ENCODE measurements at regions not wholly inside any gene's neighbourhood (a gene's known extent, or its start where the extent isn't known, plus 50 kb on each side); places are given as distances from the start of the nearest gene placed in this dataset.
"Not testable (repeated sequence)": the region's sequence is repeated elsewhere in the genome, so short reads cannot be mapped to it uniquely, and the experiment has no call there.

GRCh38 chr18:22700920-22701319 is 232.2 kb upstream of the RBBP8 start:
- no peak for DNase-seq (ENCODE audit: low spot score)

- no peak for DNase-seq (ENCODE audit: low spot score)
Measured at GRCh38 chr18:22701326-22701725, 231.8 kb upstream of the RBBP8 start.

GRCh38 chr18:22701795-22702194 is 231.3 kb upstream of the RBBP8 start:
- DNase-seq (ENCODE audit: low spot score): no peak

GRCh38 chr18:22702806-22703205 is 230.3 kb upstream of the RBBP8 start:
- DNase-seq (ENCODE audit: low spot score): no peak

- DNase-seq (ENCODE audit: low spot score): peak; percentile 25
Measured at GRCh38 chr18:22703883-22704585, 229.1 kb upstream of the RBBP8 start.

- DNase-seq (ENCODE audit: low spot score): no peak
Measured at GRCh38 chr18:22704586-22704918, 228.6 kb upstream of the RBBP8 start.

- DNase-seq (ENCODE audit: low spot score): no peak
Measured at GRCh38 chr18:22705328-22705727, 227.8 kb upstream of the RBBP8 start.

- not testable (repeated sequence) for DNase-seq (ENCODE audit: low spot score)
Measured at GRCh38 chr18:22706025-22706424, 227.1 kb upstream of the RBBP8 start.

GRCh38 chr18:22709288-22710060 is 223.7 kb upstream of the RBBP8 start:
- DNase-seq (ENCODE audit: low spot score): no peak

GRCh38 chr18:22710673-22711191 is 222.4 kb upstream of the RBBP8 start:
- DNase-seq (ENCODE audit: low spot score): no peak

- DNase-seq (ENCODE audit: low spot score): no peak
Measured at GRCh38 chr18:22711192-22711685, 221.9 kb upstream of the RBBP8 start.

GRCh38 chr18:22713511-22713910 is 219.6 kb upstream of the RBBP8 start:
- DNase-seq (ENCODE audit: low spot score): no peak

- not testable (repeated sequence) for DNase-seq (ENCODE audit: low spot score)
Measured at GRCh38 chr18:22717536-22717935, 215.6 kb upstream of the RBBP8 start.

- no peak for DNase-seq (ENCODE audit: low spot score)
Measured at GRCh38 chr18:22723221-22723620, 209.9 kb upstream of the RBBP8 start.

GRCh38 chr18:22723773-22724172 is 209.4 kb upstream of the RBBP8 start:
- no peak for DNase-seq (ENCODE audit: low spot score)

GRCh38 chr18:22726469-22726868 is 206.7 kb upstream of the RBBP8 start:
- DNase-seq (ENCODE audit: low spot score): no peak

GRCh38 chr18:22728016-22728415 is 205.1 kb upstream of the RBBP8 start:
- DNase-seq (ENCODE audit: low spot score): no peak

- no peak for DNase-seq (ENCODE audit: low spot score)
Measured at GRCh38 chr18:22728481-22729105, 204.5 kb upstream of the RBBP8 start.

- no peak for DNase-seq (ENCODE audit: low spot score)
Measured at GRCh38 chr18:22731398-22731797, 201.7 kb upstream of the RBBP8 start.

- DNase-seq (ENCODE audit: low spot score): no peak
Measured at GRCh38 chr18:22734105-22734661, 198.9 kb upstream of the RBBP8 start.

GRCh38 chr18:22734791-22735627 is 198.1 kb upstream of the RBBP8 start:
- no peak for DNase-seq (ENCODE audit: low spot score)

GRCh38 chr18:22737054-22737453 is 196.1 kb upstream of the RBBP8 start:
- DNase-seq (ENCODE audit: low spot score): no peak

Measured in CD4-positive, alpha-beta T cell treated with Interleukin-2 at 100 ng/mL for 4 hours (primary cell).